Endodermal cell (in vitro differentiated cells): ENCODE measurements at regions not wholly inside any gene's neighbourhood (a gene's known extent, or its start where the extent isn't known, plus 50 kb on each side); places are given as distances from the start of the nearest gene placed in this dataset.

ENCODE experiments used
- DNase-seq: peaks from one replicate; pipeline ENCODE4 v3.0.0-alpha.2; 2017
- H3K27ac ChIP-seq: 2 replicates; pipeline ENCODE4 v1.5.1; 2013; ENCODE audit warnings: mild to moderate bottlenecking, low read depth, low read length, moderate library complexity
- H3K27me3 ChIP-seq: 2 replicates; pipeline ENCODE4 v1.6.1; 2013; ENCODE audit warnings: mild to moderate bottlenecking, low read length, moderate library complexity; ENCODE audit not compliant: insufficient read depth, control insufficient read depth, poor library complexity, severe bottlenecking
- H3K36me3 ChIP-seq: 2 replicates; pipeline ENCODE4 v1.7.0; 2013; ENCODE audit warnings: mild to moderate bottlenecking, low read length, moderate library complexity; ENCODE audit not compliant: control insufficient read depth, insufficient read depth
- H3K4me1 ChIP-seq: one replicate; pipeline ENCODE4 v1.7.0; 2013; ENCODE audit warnings: low read length; ENCODE audit not compliant: control insufficient read depth, insufficient read depth
- H3K4me3 ChIP-seq: 2 replicates; pipeline ENCODE4 v1.5.1; 2013; ENCODE audit warnings: mild to moderate bottlenecking, low read length, moderate library complexity
- H3K9ac ChIP-seq: 2 replicates; pipeline ENCODE4 v1.6.1; 2013; ENCODE audit warnings: mild to moderate bottlenecking, low read length, moderate library complexity; ENCODE audit not compliant: poor library complexity, severe bottlenecking; ENCODE audit errors: extremely low read depth
- H3K9me3 ChIP-seq: 2 replicates; pipeline ENCODE4 v1.6.1; 2013; ENCODE audit warnings: mild to moderate bottlenecking, low read length, moderate library complexity; ENCODE audit not compliant: control insufficient read depth
- H3K27ac Mint-ChIP-seq: 2 replicates; pipeline ENCODE4 v1.8.0; 2020; ENCODE audit warnings: mixed read lengths
- H3K27me3 Mint-ChIP-seq: 2 replicates; pipeline ENCODE4 v1.8.0; 2021; ENCODE audit warnings: mild to moderate bottlenecking, mixed read lengths; ENCODE audit not compliant: insufficient read depth
- H3K36me3 Mint-ChIP-seq: 2 replicates; pipeline ENCODE4 v1.8.0; 2020; ENCODE audit warnings: low read depth, mixed read lengths
- H3K4me1 Mint-ChIP-seq: 2 replicates; pipeline ENCODE4 v1.8.0; 2020; ENCODE audit warnings: mixed read lengths
- H3K4me3 Mint-ChIP-seq: 2 replicates; pipeline ENCODE4 v1.8.0; 2020; ENCODE audit warnings: mild to moderate bottlenecking, moderate library complexity, mixed read lengths
- H3K9me3 Mint-ChIP-seq: 2 replicates; pipeline ENCODE4 v1.8.0; 2020; ENCODE audit warnings: mild to moderate bottlenecking, mixed read lengths
- CTCF ChIP-seq: fragments of 200-600 bp; sonication (generic); conservative IDR thresholded peaks from 2 replicates; pipeline ENCODE4 v1.5.0; 2021; ENCODE audit warnings: antibody characterized with exemption, mild to moderate bottlenecking
- WGBS, 2 experiments: methylation state at CpG; one replicate each; pipeline versions ENCODE4 v1.1.5 to v1.1.7; 2013; ENCODE audit warnings: missing lambda C conversion rate in 2 of 2, mixed read lengths in 1 of 2; ENCODE audit not compliant: insufficient coverage in 1 of 2, insufficient read length in 1 of 2; 5-methylcytosine and 5-hydroxymethylcytosine counted together

- TF ChIP-seq CTCF, result no peak
- H3K9ac ChIP-seq, result no peak overlapping the region
- no peak for DNase-seq
- H3K9me3 ChIP-seq, result peaks cover 5% of the 10 kb centered on the region
- H3K27ac ChIP-seq, result no peak overlapping the region
- H3K27ac Mint-ChIP-seq, result no peak overlapping the region
- H3K27me3 ChIP-seq, result no peaks in the 10 kb centered on the region
- no peaks in the 10 kb centered on the region for H3K27me3 Mint-ChIP-seq
- no peaks in the 10 kb centered on the region for H3K36me3 Mint-ChIP-seq
- no peaks in the 10 kb centered on the region for H3K4me1 Mint-ChIP-seq
- 89 to 100% methylated on average over 2 to 4 of the region's 4 CpGs for WGBS, 2 experiments
- H3K4me1 ChIP-seq, result no peaks in the 10 kb centered on the region
- H3K36me3 ChIP-seq, result no peaks in the 10 kb centered on the region
- H3K4me3 ChIP-seq, result no peak overlapping the region
- H3K9me3 Mint-ChIP-seq, result peaks cover 10% of the 10 kb centered on the region
- H3K4me3 Mint-ChIP-seq, result no peak overlapping the region
Observed at GRCh38 chr10:1882728-1883127, 145.4 kb upstream of the ADARB2 start.

GRCh38 chr10:1882180-1882579, 144.9 kb upstream of the ADARB2 start:
- no peak overlapping the region for H3K27ac Mint-ChIP-seq
- no peak for DNase-seq
- H3K27ac ChIP-seq, result no peak overlapping the region

GRCh38 chr10:1881636-1882035, 144.3 kb upstream of the ADARB2 start:
- peaks cover 7% of the 10 kb centered on the region for H3K9me3 Mint-ChIP-seq
- 80 to 95% methylated on average over 1 to 12 of the region's 12 CpGs for WGBS, 2 experiments

More at GRCh38 chr10:1882180-1882579, 144.9 kb upstream of the ADARB2 start:
- no peaks in the 10 kb centered on the region for H3K4me1 ChIP-seq
- Mint-ChIP-seq H3K4me3 (no peak overlapping the region), H3K9me3 (peaks cover 10% of the 10 kb centered on the region), H3K4me1 (no peaks in the 10 kb centered on the region), H3K36me3 (no peaks in the 10 kb centered on the region), H3K27me3 (no peaks in the 10 kb centered on the region)
- H3K4me3 ChIP-seq, result no peak overlapping the region
- peaks cover 5% of the 10 kb centered on the region for H3K9me3 ChIP-seq
- H3K27me3 ChIP-seq, result no peaks in the 10 kb centered on the region
- no peak overlapping the region for H3K9ac ChIP-seq
- no peaks in the 10 kb centered on the region for H3K36me3 ChIP-seq
- WGBS, 2 experiments, result 92 to 93% methylated on average over 12 of the region's 12 CpGs
- TF ChIP-seq CTCF, result no peak

More at GRCh38 chr10:1881636-1882035, 144.3 kb upstream of the ADARB2 start:
- H3K4me3 Mint-ChIP-seq, result no peak overlapping the region
- H3K36me3 Mint-ChIP-seq, result no peaks in the 10 kb centered on the region
- Histone ChIP-seq H3K4me3 (no peak overlapping the region), H3K9ac (no peak overlapping the region), H3K36me3 (no peaks in the 10 kb centered on the region), H3K9me3 (peaks cover 5% of the 10 kb centered on the region), H3K27me3 (no peaks in the 10 kb centered on the region), H3K4me1 (no peaks in the 10 kb centered on the region), H3K27ac (no peak overlapping the region)
- no peaks in the 10 kb centered on the region for H3K4me1 Mint-ChIP-seq
- no peaks in the 10 kb centered on the region for H3K27me3 Mint-ChIP-seq
- DNase-seq, result no peak
- no peak overlapping the region for H3K27ac Mint-ChIP-seq
- no peak for TF ChIP-seq CTCF
